HEK293 (cell line): ENCODE measurements at regions not wholly inside any gene's neighbourhood (a gene's known extent, or its start where the extent isn't known, plus 50 kb on each side); places are given as distances from the start of the nearest gene placed in this dataset.

Experiments used
- CTCF ChIA-PET: fragments of 350-600 bp; formaldehyde crosslinking; extraction: SDS; loops from one replicate; lab custom pipeline; 2021; ENCODE audit warnings: antibody characterized with exemption; lab: Yijun Ruan, JAX
- POLR2A ChIA-PET: fragments of 300-600 bp; formaldehyde crosslinking; extraction: SDS; loops from one replicate; lab custom pipeline; 2020; ENCODE audit warnings: antibody characterized with exemption, inconsistent platforms; lab: Yijun Ruan, JAX
- H3K27ac ChIP-seq: fragments of 200-500 bp; sonication (Bioruptor generic); 2 replicates; pipeline ENCODE4 v1.5.1; 2014; ENCODE audit warnings: low read depth, low read length, control low read depth, inconsistent platforms; ENCODE audit errors: extremely low read depth
- H3K36me3 ChIP-seq, 2 experiments: fragments of 200-500 bp in 1 of 2; sonication (Bioruptor generic) in 1 of 2; 1 replicate in 1 of 2; 2 replicates in 1 of 2; pipeline ENCODE4 v1.5.1; 2014 to 2017; ENCODE audit warnings: inconsistent platforms in 2 of 2, low read length in 2 of 2; ENCODE audit not compliant: control insufficient read depth in 2 of 2, insufficient read depth in 1 of 2
- H3K4me1 ChIP-seq: fragments of 200-500 bp; sonication (Bioruptor generic); 2 replicates; pipeline ENCODE4 v1.5.1; 2014; ENCODE audit warnings: mild to moderate bottlenecking, low read length, inconsistent platforms; ENCODE audit not compliant: control insufficient read depth, insufficient read depth
- H3K4me3 ChIP-seq: 2 replicates; pipeline ENCODE4 v1.5.1; 2011; ENCODE audit warnings: low read depth, mild to moderate bottlenecking, control low read depth, low read length, moderate library complexity
- H3K9me3 ChIP-seq: fragments of 200-500 bp; sonication (Bioruptor generic); 2 replicates; pipeline ENCODE4 v1.5.1; 2014; ENCODE audit warnings: low read depth, low read length, inconsistent platforms; ENCODE audit not compliant: control insufficient read depth, insufficient read depth
- FEZF1 ChIP-seq: fragments of 450-650 bp; formaldehyde crosslinking; IDR thresholded peaks from 2 replicates; pipeline ENCODE4 v1.5.1; 2016; ENCODE audit warnings: missing biosample characterization, missing genetic modification characterization
- GLIS1 ChIP-seq: fragments of 450-650 bp; formaldehyde crosslinking; IDR thresholded peaks from 2 replicates; pipeline ENCODE4 v1.5.1; 2016; ENCODE audit warnings: missing biosample characterization, missing genetic modification characterization
- GLIS2 ChIP-seq: fragments of 450-650 bp; formaldehyde crosslinking; IDR thresholded peaks from 2 replicates; pipeline ENCODE4 v1.5.1; 2016; ENCODE audit warnings: missing biosample characterization, missing genetic modification characterization
- KLF8 ChIP-seq: fragments of 450-650 bp; formaldehyde crosslinking; IDR thresholded peaks from 2 replicates; pipeline ENCODE4 v1.5.1; 2016; ENCODE audit warnings: missing biosample characterization, missing genetic modification characterization
- PRDM1 ChIP-seq: fragments of 450-650 bp; formaldehyde crosslinking; IDR thresholded peaks from 2 replicates; pipeline ENCODE4; 2016; ENCODE audit warnings: missing biosample characterization, missing genetic modification characterization
- REPIN1 ChIP-seq: fragments of 450-650 bp; formaldehyde crosslinking; IDR thresholded peaks from 2 replicates; pipeline ENCODE4 v1.5.1; 2017; ENCODE audit warnings: missing biosample characterization, missing genetic modification characterization, low read depth
- SETDB1 ChIP-seq: IDR thresholded peaks from one replicate; pipeline ENCODE4 v1.6.1; 2017; ENCODE audit warnings: mild to moderate bottlenecking, low read length, moderate library complexity, mixed read lengths; ENCODE audit not compliant: insufficient read length
- YY1 ChIP-seq: fragments of 450-650 bp; formaldehyde crosslinking; IDR thresholded peaks from 2 replicates; pipeline ENCODE4 v1.5.1; 2018; ENCODE audit warnings: missing biosample characterization, missing genetic modification characterization
- ZBTB48 ChIP-seq: fragments of 450-650 bp; formaldehyde crosslinking; IDR thresholded peaks from 2 replicates; pipeline ENCODE4 v1.5.1; 2016; ENCODE audit warnings: missing biosample characterization, missing genetic modification characterization
- ZFP37 ChIP-seq: fragments of 450-650 bp; formaldehyde crosslinking; IDR thresholded peaks from 2 replicates; pipeline ENCODE4 v1.5.1; 2016; ENCODE audit warnings: missing biosample characterization, missing genetic modification characterization
- ZNF138 ChIP-seq: fragments of 450-650 bp; formaldehyde crosslinking; IDR thresholded peaks from 2 replicates; pipeline ENCODE4 v1.5.1; 2016; ENCODE audit warnings: missing biosample characterization, missing genetic modification characterization, borderline replicate concordance
- ZNF157 ChIP-seq: fragments of 450-650 bp; formaldehyde crosslinking; IDR thresholded peaks from 2 replicates; pipeline ENCODE4 v1.5.1; 2016; ENCODE audit warnings: missing biosample characterization, missing genetic modification characterization
- ZNF18 ChIP-seq: fragments of 450-650 bp; formaldehyde crosslinking; IDR thresholded peaks from 2 replicates; pipeline ENCODE4 v1.5.1; 2016; ENCODE audit warnings: missing biosample characterization, missing genetic modification characterization
- ZNF2 ChIP-seq: fragments of 450-650 bp; formaldehyde crosslinking; IDR thresholded peaks from 2 replicates; pipeline ENCODE4 v1.5.1; 2016; ENCODE audit warnings: missing biosample characterization, missing genetic modification characterization
- ZNF23 ChIP-seq: fragments of 450-650 bp; formaldehyde crosslinking; IDR thresholded peaks from 2 replicates; pipeline ENCODE4 v1.5.1; 2016; ENCODE audit warnings: missing biosample characterization, missing genetic modification characterization, borderline replicate concordance
- ZNF292 ChIP-seq: fragments of 450-650 bp; formaldehyde crosslinking; IDR thresholded peaks from 2 replicates; pipeline ENCODE4 v1.5.1; 2016; ENCODE audit warnings: low read depth, missing biosample characterization, missing genetic modification characterization, borderline replicate concordance
- ZNF366 ChIP-seq: fragments of 450-650 bp; formaldehyde crosslinking; conservative IDR thresholded peaks from 2 replicates; pipeline ENCODE4 v1.5.1; 2016; ENCODE audit warnings: missing biosample characterization, missing genetic modification characterization
- ZNF433 ChIP-seq: fragments of 450-650 bp; formaldehyde crosslinking; IDR thresholded peaks from 2 replicates; pipeline ENCODE4 v1.5.1; 2016; ENCODE audit warnings: missing biosample characterization, missing genetic modification characterization, low read depth
- ZNF518A ChIP-seq: fragments of 450-650 bp; formaldehyde crosslinking; conservative IDR thresholded peaks from 2 replicates; pipeline ENCODE4 v1.5.1; 2016; ENCODE audit warnings: low read depth, missing biosample characterization, missing genetic modification characterization
- ZNF544 ChIP-seq: fragments of 450-650 bp; formaldehyde crosslinking; IDR thresholded peaks from 2 replicates; pipeline ENCODE4 v1.5.0; 2017; ENCODE audit warnings: missing biosample characterization, missing genetic modification characterization
- ZNF560 ChIP-seq: fragments of 450-650 bp; formaldehyde crosslinking; IDR thresholded peaks from 2 replicates; pipeline ENCODE4 v1.5.1; 2017; ENCODE audit warnings: missing biosample characterization, missing genetic modification characterization, borderline replicate concordance
- ZNF654 ChIP-seq: fragments of 450-650 bp; formaldehyde crosslinking; IDR thresholded peaks from 2 replicates; pipeline ENCODE4 v1.5.1; 2016; ENCODE audit warnings: low read depth, missing biosample characterization, missing genetic modification characterization
- ZNF664 ChIP-seq: fragments of 450-650 bp; formaldehyde crosslinking; IDR thresholded peaks from 2 replicates; pipeline ENCODE4 v1.5.1; 2016; ENCODE audit warnings: missing biosample characterization, missing genetic modification characterization
- ZNF701 ChIP-seq: fragments of 450-650 bp; formaldehyde crosslinking; IDR thresholded peaks from 2 replicates; pipeline ENCODE4 v1.5.1; 2016; ENCODE audit warnings: missing biosample characterization, missing genetic modification characterization
- ZNF792 ChIP-seq: fragments of 450-650 bp; formaldehyde crosslinking; IDR thresholded peaks from 2 replicates; pipeline ENCODE4 v1.5.1; 2016; ENCODE audit warnings: missing biosample characterization, missing genetic modification characterization
- ZSCAN16 ChIP-seq: fragments of 450-650 bp; formaldehyde crosslinking; IDR thresholded peaks from 2 replicates; pipeline ENCODE4 v1.5.1; 2016; ENCODE audit warnings: missing biosample characterization, missing genetic modification characterization
- ZSCAN30 ChIP-seq: fragments of 450-650 bp; IDR thresholded peaks from 2 replicates; pipeline ENCODE4 v1.5.1; 2018; ENCODE audit warnings: missing biosample characterization, mild to moderate bottlenecking, missing genetic modification characterization, moderate library complexity
- TF ChIP-seq, protein P1 (sequence below): fragments of 450-650 bp; formaldehyde crosslinking; IDR thresholded peaks from 2 replicates; pipeline ENCODE4 v1.5.1; 2016; ENCODE audit warnings: missing biosample characterization, missing genetic modification characterization

GRCh38 chr5:112062181-112062580 lies 305.2 kb upstream of the NREP start (continued):
- TF ChIP-seq ZNF518A (tag by site-specific recombination) (no peak), YY1 (tag by site-specific recombination) (no peak), SETDB1 (no peak), ZNF18 (tag by site-specific recombination) (no peak), ZNF366 (tag by site-specific recombination) (no peak)
- TF ChIP-seq, protein P1, sequence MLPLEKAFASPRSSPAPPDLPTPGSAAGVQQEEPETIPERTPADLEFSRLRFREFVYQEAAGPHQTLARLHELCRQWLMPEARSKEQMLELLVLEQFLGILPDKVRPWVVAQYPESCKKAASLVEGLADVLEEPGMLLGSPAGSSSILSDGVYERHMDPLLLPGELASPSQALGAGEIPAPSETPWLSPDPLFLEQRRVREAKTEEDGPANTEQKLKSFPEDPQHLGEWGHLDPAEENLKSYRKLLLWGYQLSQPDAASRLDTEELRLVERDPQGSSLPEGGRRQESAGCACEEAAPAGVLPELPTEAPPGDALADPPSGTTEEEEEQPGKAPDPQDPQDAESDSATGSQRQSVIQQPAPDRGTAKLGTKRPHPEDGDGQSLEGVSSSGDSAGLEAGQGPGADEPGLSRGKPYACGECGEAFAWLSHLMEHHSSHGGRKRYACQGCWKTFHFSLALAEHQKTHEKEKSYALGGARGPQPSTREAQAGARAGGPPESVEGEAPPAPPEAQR (tag by site-specific recombination): no peak

GRCh38 chr5:112061666-112062065 lies 304.7 kb upstream of the NREP start:
- Histone ChIP-seq H3K9me3 (no peaks in the 10 kb centered on the region), H3K4me1 (no peaks in the 10 kb centered on the region), H3K27ac (no peak overlapping the region), H3K36me3 (no peaks in the 10 kb centered on the region), H3K4me3 (no peak overlapping the region)
- POLR2A ChIA-PET: no interaction called here
- CTCF ChIA-PET: no interaction called here
- no peak for TF ChIP-seq ZSCAN16
- no peak for TF ChIP-seq FEZF1 (tag by site-specific recombination)
- TF ChIP-seq ZNF157: no peak
- no peak for TF ChIP-seq ZNF23 (tag by site-specific recombination)
- TF ChIP-seq ZNF292: no peak
- TF ChIP-seq ZNF138: no peak
- no peak for TF ChIP-seq PRDM1 (tag by site-specific recombination)
- TF ChIP-seq ZBTB48: no peak
- no peak for TF ChIP-seq ZFP37 (tag by site-specific recombination)
- TF ChIP-seq GLIS2 (tag by site-specific recombination): no peak

DNA sequence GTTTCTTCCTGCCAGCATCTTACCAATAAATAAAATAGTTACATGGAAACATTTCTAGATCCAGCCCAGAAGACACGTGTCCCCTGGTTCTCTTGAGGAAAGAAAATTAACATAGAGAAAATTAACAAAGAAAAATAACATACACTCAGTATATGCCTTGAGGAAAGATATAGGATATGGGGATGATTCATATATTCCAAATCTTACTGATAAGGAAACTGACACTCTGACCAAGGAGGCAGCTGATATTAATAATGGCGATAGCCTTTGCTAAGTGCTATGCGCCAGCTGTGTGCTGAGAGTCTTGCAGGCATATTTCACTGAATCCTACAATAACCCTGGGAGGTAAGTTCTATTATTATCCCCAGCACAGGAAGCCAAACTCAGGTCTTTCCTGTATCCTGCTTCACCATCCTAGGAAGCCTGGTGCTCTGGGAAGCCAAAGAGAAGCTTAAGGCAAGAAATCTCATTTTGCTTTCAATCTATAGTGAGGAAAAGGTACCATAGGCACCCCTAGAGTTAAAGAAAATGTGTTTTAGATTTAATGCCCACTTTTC lies 302.7 kb upstream of the NREP start:
- H3K4me1 ChIP-seq: no peaks in the 10 kb centered on the region
- H3K27ac ChIP-seq: no peak overlapping the region
- no peaks in the 10 kb centered on the region for H3K36me3 ChIP-seq
- no peaks in the 10 kb centered on the region for H3K9me3 ChIP-seq
- ChIA-PET CTCF (no interaction called here), POLR2A (no interaction called here)
- H3K4me3 ChIP-seq: no peak overlapping the region
- TF ChIP-seq ZNF2 (no peak), ZNF138 (no peak), ZSCAN30 (no peak), ZNF792 (tag by site-specific recombination) (no peak), ZNF544 (no peak), KLF8 (tag by site-specific recombination) (no peak), GLIS1 (tag by site-specific recombination) (no peak), ZNF560 (tag by site-specific recombination) (no peak), ZNF701 (no peak), ZNF664 (tag by site-specific recombination) (no peak), REPIN1 (tag by site-specific recombination) (no peak), ZNF654 (tag by site-specific recombination) (no peak), ZNF433 (no peak)
